ENCODE measurements at regions not wholly inside any gene's neighbourhood (a gene's known extent, or its start where the extent isn't known, plus 50 kb on each side); places are given as distances from the start of the nearest gene placed in this dataset.

DNA sequence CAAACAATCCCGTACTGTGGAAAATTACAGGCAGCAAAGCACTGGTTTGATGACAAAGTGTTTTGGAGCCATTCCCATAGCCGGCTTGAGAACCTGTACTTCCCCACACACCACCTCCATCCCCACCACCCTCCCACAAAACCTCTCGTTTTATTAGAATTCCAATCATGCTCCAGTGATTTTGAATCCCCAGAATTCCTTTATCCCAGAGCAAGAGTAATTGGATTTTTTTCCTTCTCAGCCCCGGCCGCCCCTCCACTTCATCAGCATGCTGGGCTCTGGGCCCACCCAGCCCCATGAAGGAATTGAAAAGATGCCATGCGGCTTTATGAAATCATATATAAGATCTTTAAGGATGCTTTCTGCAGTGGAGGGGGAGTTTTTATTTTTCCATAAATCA lies 136.6 kb downstream of the OMA1 start:
- intact Hi-C loops (cut with DNase I) = no loop called here
- DNase-seq (no peak), ATAC-seq (no peak)
- Histone ChIP-seq H3K27ac (no peak overlapping the region), H3K4me1 (no peaks in the 10 kb centered on the region), H3K27me3 (ENCODE audit: low read depth) (no peaks in the 10 kb centered on the region), H3K9me3 (no peaks in the 10 kb centered on the region), H3K4me3 (no peak overlapping the region), H3K36me3 (no peaks in the 10 kb centered on the region)
- TF ChIP-seq, protein P1, sequence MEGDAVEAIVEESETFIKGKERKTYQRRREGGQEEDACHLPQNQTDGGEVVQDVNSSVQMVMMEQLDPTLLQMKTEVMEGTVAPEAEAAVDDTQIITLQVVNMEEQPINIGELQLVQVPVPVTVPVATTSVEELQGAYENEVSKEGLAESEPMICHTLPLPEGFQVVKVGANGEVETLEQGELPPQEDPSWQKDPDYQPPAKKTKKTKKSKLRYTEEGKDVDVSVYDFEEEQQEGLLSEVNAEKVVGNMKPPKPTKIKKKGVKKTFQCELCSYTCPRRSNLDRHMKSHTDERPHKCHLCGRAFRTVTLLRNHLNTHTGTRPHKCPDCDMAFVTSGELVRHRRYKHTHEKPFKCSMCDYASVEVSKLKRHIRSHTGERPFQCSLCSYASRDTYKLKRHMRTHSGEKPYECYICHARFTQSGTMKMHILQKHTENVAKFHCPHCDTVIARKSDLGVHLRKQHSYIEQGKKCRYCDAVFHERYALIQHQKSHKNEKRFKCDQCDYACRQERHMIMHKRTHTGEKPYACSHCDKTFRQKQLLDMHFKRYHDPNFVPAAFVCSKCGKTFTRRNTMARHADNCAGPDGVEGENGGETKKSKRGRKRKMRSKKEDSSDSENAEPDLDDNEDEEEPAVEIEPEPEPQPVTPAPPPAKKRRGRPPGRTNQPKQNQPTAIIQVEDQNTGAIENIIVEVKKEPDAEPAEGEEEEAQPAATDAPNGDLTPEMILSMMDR (IDR thresholded peaks at IDR 0.05) = no peak

DNA sequence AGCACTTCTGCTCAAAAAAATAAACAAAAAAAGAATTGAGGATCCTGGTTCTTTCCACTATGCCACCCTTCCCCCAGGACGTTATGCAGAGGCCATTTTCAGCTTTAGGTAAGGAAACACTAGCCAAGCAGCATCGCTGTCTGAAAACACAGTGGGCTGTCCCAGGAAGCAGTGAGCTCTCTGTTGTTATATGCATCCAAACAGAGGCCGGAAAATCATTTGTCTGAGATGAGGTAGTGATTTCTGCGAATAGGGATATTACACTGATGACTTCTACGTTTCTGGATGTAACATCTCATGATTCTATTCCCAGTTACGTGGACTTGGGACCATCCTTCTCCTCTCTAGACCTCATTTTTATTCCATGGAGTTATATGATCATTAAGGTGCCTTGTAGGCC lies 137.2 kb downstream of the OMA1 start:
- intact Hi-C loops (cut with DNase I) = no loop called here
- Histone ChIP-seq H3K4me1 (no peaks in the 10 kb centered on the region), H3K36me3 (no peaks in the 10 kb centered on the region), H3K4me3 (no peak overlapping the region), H3K27me3 (ENCODE audit: low read depth) (no peaks in the 10 kb centered on the region), H3K9me3 (no peaks in the 10 kb centered on the region), H3K27ac (no peak overlapping the region)
- TF ChIP-seq, protein P1 (IDR thresholded peaks at IDR 0.05) = no peak
- ATAC-seq = no peak
- no peak for DNase-seq

DNA sequence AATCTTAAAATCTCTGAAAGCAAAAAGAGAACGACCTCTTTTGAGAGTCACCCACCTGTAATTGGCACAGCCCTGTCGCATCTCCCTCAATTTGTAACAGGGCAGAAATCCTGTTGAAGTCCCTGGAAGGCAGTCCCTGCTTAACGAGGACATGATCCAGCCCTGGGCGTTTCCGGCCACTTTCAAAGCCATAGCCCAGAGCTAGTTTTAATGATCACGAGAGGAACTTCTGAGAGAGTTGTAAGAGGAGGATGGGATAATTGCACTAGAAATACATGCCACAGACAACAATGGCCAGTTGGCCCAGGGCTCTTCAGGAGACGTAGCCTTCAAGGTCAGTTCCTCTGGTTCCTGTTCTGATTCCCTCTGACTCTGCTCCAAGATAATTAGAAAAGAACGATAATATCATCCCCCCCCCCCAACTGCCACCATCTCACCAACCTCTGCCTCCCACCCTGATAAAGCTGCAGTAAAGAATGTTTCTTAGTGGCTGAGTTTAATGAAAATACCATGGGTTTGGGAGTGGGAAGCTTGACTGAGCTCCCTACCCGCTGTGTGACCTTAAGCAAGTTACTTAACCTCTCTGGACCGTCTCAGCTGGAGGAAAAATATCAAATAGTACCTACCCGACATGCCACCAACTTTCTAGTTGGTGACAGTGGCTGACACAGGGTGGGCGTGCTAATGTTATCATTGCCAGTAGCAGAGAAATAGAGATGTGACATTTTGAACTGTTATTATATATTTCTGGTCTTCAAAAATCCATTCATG lies 140.0 kb downstream of the OMA1 start:
- no peak overlapping the region for H3K27ac ChIP-seq

DNA sequence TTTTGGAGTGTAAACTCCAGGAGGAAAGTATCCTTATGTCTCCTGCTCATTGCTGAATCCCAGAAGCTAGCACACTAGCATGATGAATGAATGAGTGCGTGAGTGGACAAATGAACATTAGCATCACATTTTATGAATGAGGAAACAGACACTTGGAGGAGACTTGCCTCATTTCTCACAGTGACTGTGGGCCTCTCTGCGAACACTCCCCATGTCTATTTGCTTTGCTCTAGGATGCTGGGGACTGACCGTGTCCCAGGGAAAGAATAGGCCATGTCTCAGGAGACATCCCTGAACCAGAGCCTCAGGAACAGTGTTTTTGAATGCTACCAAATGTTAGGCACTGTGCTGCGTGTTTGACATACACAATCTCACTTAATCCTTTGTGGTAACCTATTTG lies 140.9 kb downstream of the OMA1 start:
- intact Hi-C loops (cut with DNase I) = no loop called here
- Histone ChIP-seq H3K4me3 (no peak overlapping the region), H3K9me3 (no peaks in the 10 kb centered on the region), H3K27me3 (ENCODE audit: low read depth) (no peaks in the 10 kb centered on the region), H3K36me3 (no peaks in the 10 kb centered on the region), H3K4me1 (no peaks in the 10 kb centered on the region), H3K27ac (no peak overlapping the region)
- no peak for DNase-seq
- no peak for ATAC-seq
- TF ChIP-seq, protein P1 (IDR thresholded peaks at IDR 0.05) = no peak

More for the DNA sequence above, 140.0 kb downstream of the OMA1 start:
- Histone ChIP-seq H3K9me3 (no peaks in the 10 kb centered on the region), H3K4me1 (no peaks in the 10 kb centered on the region), H3K4me3 (no peak overlapping the region), H3K27me3 (ENCODE audit: low read depth) (no peaks in the 10 kb centered on the region), H3K36me3 (no peaks in the 10 kb centered on the region)
- ATAC-seq (no peak), DNase-seq (no peak)
- TF ChIP-seq, protein P1 (IDR thresholded peaks at IDR 0.05) = no peak
- intact Hi-C loops (cut with DNase I) = no loop called here

DNA sequence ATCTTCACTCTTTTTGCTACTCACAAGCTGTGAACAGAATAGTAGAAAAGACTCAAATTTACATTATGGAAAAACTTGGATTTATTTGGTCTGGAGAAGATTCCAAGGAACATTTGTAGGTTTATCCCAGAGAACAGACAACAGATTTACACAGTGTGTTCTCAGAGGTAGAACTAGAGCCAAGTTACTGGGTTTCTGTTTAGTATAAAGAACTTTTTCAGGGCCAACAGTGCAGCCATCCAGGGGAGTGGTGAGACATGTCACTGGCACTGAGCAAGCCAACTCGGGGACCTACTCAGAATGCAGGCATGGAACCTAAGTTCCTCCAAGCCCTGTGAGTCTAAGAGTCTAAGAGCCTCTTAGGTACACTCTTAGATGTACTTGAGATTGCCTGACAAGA lies 142.6 kb downstream of the OMA1 start:
- no peaks in the 10 kb centered on the region for H3K9me3 ChIP-seq
- ATAC-seq = no peak
- intact Hi-C loops (cut with DNase I) = no loop called here

More for the DNA sequence above, 142.6 kb downstream of the OMA1 start:
- H3K27me3 ChIP-seq (ENCODE audit: low read depth) = no peaks in the 10 kb centered on the region
- DNase-seq = no peak
- H3K36me3 ChIP-seq = no peaks in the 10 kb centered on the region
- no peak overlapping the region for H3K27ac ChIP-seq
- H3K4me3 ChIP-seq = no peak overlapping the region
- no peaks in the 10 kb centered on the region for H3K4me1 ChIP-seq
- TF ChIP-seq, protein P1 (IDR thresholded peaks at IDR 0.05) = no peak
